HepG2 (cell line): ENCODE measurements at regions not wholly inside any gene's neighbourhood (a gene's known extent, or its start where the extent isn't known, plus 50 kb on each side); places are given as distances from the start of the nearest gene placed in this dataset.

Source experiments
- ATAC-seq: fragments of 200-7000 bp; cut with Tn5 transposase; 3 replicates; pipeline ENCODE4 v1.9.1; 2020; ENCODE audit warnings: mild to moderate bottlenecking, moderate library complexity
- BruUV-seq: library from RNA; stranded (reverse); fragments of 400-500 nt; replicated peaks from 2 replicates; lab custom pipeline; 2021; lab: Mats Ljungman, UMichigan
- CTCF ChIA-PET: fragments of 300-600 bp; formaldehyde crosslinking; extraction: SDS; loops from one replicate; lab custom pipeline; 2021; ENCODE audit warnings: low total read pairs, inconsistent platforms, low intra/inter-chr PET ratio; lab: Yijun Ruan, JAX
- POLR2A ChIA-PET: fragments of 350-600 bp; sonication (Branson Sonifier 250); formaldehyde crosslinking; loops from one replicate; lab custom pipeline; 2020; ENCODE audit warnings: antibody characterized with exemption, inconsistent platforms; lab: Yijun Ruan, JAX
- DNase-seq: peaks from one replicate; pipeline ENCODE4 v3.0.0-alpha.2; 2015; ENCODE audit warnings: low spot score
- FAIRE-seq: peaks from 3 replicates; lab custom pipeline; 2011; peaks lifted over from hg19 to GRCh38; lab: Jason Lieb, UNC
- H2AFZ ChIP-seq: one replicate; pipeline ENCODE4 v1.6.1; 2011; ENCODE audit warnings: low read length, inconsistent platforms
- H3K27ac ChIP-seq: fragments of 300-600 bp; 3 replicates; pipeline ENCODE4 v1.8.0; 2011; ENCODE audit warnings: mixed run types, mild to moderate bottlenecking, mixed read lengths, low read length, inconsistent platforms; ENCODE audit not compliant: insufficient read depth; ENCODE audit errors: extremely low read length
- H3K27me3 ChIP-seq, 2 experiments: fragments of 200-600 bp in 1 of 2; 2 replicates in 1 of 2; 3 replicates in 1 of 2; pipeline versions ENCODE4 v1.6.0 to v1.8.0; 2011; ENCODE audit warnings: low read length in 2 of 2, mild to moderate bottlenecking in 2 of 2, moderate library complexity in 2 of 2, inconsistent platforms in 1 of 2; ENCODE audit not compliant: insufficient read depth in 2 of 2, control insufficient read depth in 1 of 2
- H3K36me3 ChIP-seq, 2 experiments: fragments of 200-600 bp in 1 of 2; replicated peaks in 1 of 2; 2 replicates in 1 of 2; 3 replicates in 1 of 2; pipeline versions ENCODE4 v1.5.1 to v1.8.0; 2011; ENCODE audit warnings: low read length in 2 of 2, inconsistent platforms in 1 of 2; ENCODE audit not compliant: insufficient read depth in 2 of 2, control insufficient read depth in 1 of 2
- H3K4me1 ChIP-seq: 2 replicates; pipeline ENCODE4 v1.5.1; 2012; ENCODE audit warnings: low read length, inconsistent platforms; ENCODE audit not compliant: insufficient read depth
- H3K4me2 ChIP-seq: 2 replicates; pipeline ENCODE4 v1.6.0; 2011; ENCODE audit warnings: low read depth, low read length, inconsistent platforms
- H3K4me3 ChIP-seq, 3 experiments: fragments of 200-600 bp in 1 of 3; sonication (generic), shearing (Covaris generic) in 1 of 3; replicated peaks in 1 of 3; 2 replicates each; pipeline ENCODE4 v1.5.1; 2011 to 2016; ENCODE audit warnings: low read length in 3 of 3, inconsistent platforms in 2 of 3, low read depth in 2 of 3, mild to moderate bottlenecking in 2 of 3, control low read depth in 1 of 3, mixed read lengths in 1 of 3; ENCODE audit not compliant: insufficient read depth in 1 of 3
- H3K79me2 ChIP-seq: one replicate; pipeline ENCODE4 v1.6.1; 2011; ENCODE audit warnings: low read length, inconsistent platforms; ENCODE audit not compliant: insufficient read depth
- H3K9ac ChIP-seq: 2 replicates; pipeline ENCODE4 v1.6.0; 2011; ENCODE audit warnings: mild to moderate bottlenecking, low read depth, low read length, inconsistent platforms; ENCODE audit not compliant: insufficient read depth
- H3K9me3 ChIP-seq: 2 replicates; pipeline ENCODE4 v1.5.1; 2012; ENCODE audit warnings: mild to moderate bottlenecking, low read length
- H4K20me1 ChIP-seq: 2 replicates; pipeline ENCODE4 v1.6.0; 2011; ENCODE audit warnings: inconsistent platforms, mild to moderate bottlenecking, low read length, moderate library complexity; ENCODE audit not compliant: insufficient read depth
- ZNF224 ChIP-seq: sonication (generic); formaldehyde crosslinking; IDR thresholded peaks from 2 replicates; pipeline ENCODE4 v1.5.0; 2020; ENCODE audit warnings: mild to moderate bottlenecking, missing genetic modification reagents
- WGBS: methylation state at CpG from one replicate; pipeline ENCODE4 v1.1.6; 2017; ENCODE audit warnings: low lambda C conversion rate; 5-methylcytosine and 5-hydroxymethylcytosine counted together
- in situ Hi-C: cut with HindIII; loops from 2 replicates; pipeline ENCODE4 v1.10.0; 2017; ENCODE audit warnings: low pct_unique_long_range_greater_than_20kb; ENCODE audit not compliant: extremely low pct_ligation_motif_present
- intact Hi-C: fragments of 100-400 bp; cut with micrococcal nuclease; formaldehyde crosslinking; loops from one replicate; pipeline ENCODE4 v1.10.0; 2022; ENCODE audit not compliant: unreplicated experiment

GRCh38 chr3:196131921-196132320, 50.0 kb upstream of the TFRC start:
- BruUV-seq = no TSS peak
- ChIA-PET CTCF (no interaction called here), POLR2A (no interaction called here)
- FAIRE-seq = no peak
- DNase-seq = no peak
- Histone ChIP-seq H3K4me2 (no peak overlapping the region), H3K36me3 (no peaks in the 10 kb centered on the region), H3K9me3 (no peaks in the 10 kb centered on the region), H3K9ac (no peak overlapping the region), H3K4me1 (peaks cover 16% of the 10 kb centered on the region), H3K27me3 (peaks cover 4 to 18% of the 10 kb centered on the region in 2 experiments; a peak in 4 of 5 replicates), H4K20me1 (no peaks in the 10 kb centered on the region), H3K4me3 (no peak overlapping the region), H3K79me2 (no peaks in the 10 kb centered on the region), H3K27ac (no peak overlapping the region)
- in situ Hi-C loops = no loop called here
- 51% methylated on average over 12 of the region's 13 CpGs for WGBS
- ATAC-seq = no peak
- no peak for TF ChIP-seq ZNF224
- TF ChIP-seq, all 625 proteins: peak for 0
- H2AFZ ChIP-seq = no peak overlapping the region
- intact Hi-C loops = no loop called here
